MM.1S (cell line): ENCODE measurements at regions not wholly inside any gene's neighbourhood (a gene's known extent, or its start where the extent isn't known, plus 50 kb on each side); places are given as distances from the start of the nearest gene placed in this dataset.

ENCODE experiments used
- DNase-seq: peaks from one replicate; pipeline ENCODE4 v3.0.0-alpha.2; 2015
- H2AFZ ChIP-seq: fragments of 300-600 bp; sonication (generic); 2 replicates; pipeline ENCODE4 v1.6.0; 2016; ENCODE audit warnings: antibody characterized with exemption, low read length
- H3F3A ChIP-seq: fragments of 300-600 bp; sonication (generic); 2 replicates; pipeline ENCODE4 v1.6.1; 2016; ENCODE audit warnings: mild to moderate bottlenecking, antibody characterized with exemption, low read length, moderate library complexity, mixed read lengths; ENCODE audit not compliant: insufficient read depth
- H3K27ac ChIP-seq: fragments of 300-600 bp; sonication (generic); 2 replicates; pipeline ENCODE4 v1.5.1; 2016; ENCODE audit warnings: mild to moderate bottlenecking, low read length
- H3K27me3 ChIP-seq: fragments of 300-600 bp; sonication (generic); replicated peaks from 2 replicates; pipeline ENCODE4 v1.6.0; 2016; ENCODE audit warnings: low read length; ENCODE audit not compliant: insufficient read depth
- H3K36me3 ChIP-seq: fragments of 300-600 bp; sonication (generic); replicated peaks from 2 replicates; pipeline ENCODE4 v1.6.1; 2016; ENCODE audit warnings: mild to moderate bottlenecking, low read length, mixed read lengths; ENCODE audit not compliant: insufficient read depth
- H3K4me1 ChIP-seq: fragments of 300-600 bp; sonication (generic); 2 replicates; pipeline ENCODE4 v1.6.1; 2016; ENCODE audit warnings: low read length, mixed read lengths
- H3K4me2 ChIP-seq: fragments of 300-600 bp; sonication (generic); 2 replicates; pipeline ENCODE4 v1.6.0; 2016; ENCODE audit warnings: low read depth, low read length
- H3K4me3 ChIP-seq: fragments of 300-600 bp; sonication (generic); 2 replicates; pipeline ENCODE4 v1.5.1; 2016; ENCODE audit warnings: low read length, mixed read lengths
- H3K79me2 ChIP-seq: fragments of 300-600 bp; sonication (generic); 2 replicates; pipeline ENCODE4 v1.6.1; 2016; ENCODE audit warnings: mixed run types, low read length, mixed read lengths
- H3K9ac ChIP-seq: fragments of 300-600 bp; sonication (generic); 2 replicates; pipeline ENCODE4 v1.6.1; 2016; ENCODE audit warnings: low read length, mixed read lengths
- H3K9me2 ChIP-seq: fragments of 300-600 bp; sonication (generic); replicated peaks from 2 replicates; pipeline ENCODE4 v1.6.1; 2016; ENCODE audit warnings: mild to moderate bottlenecking, low read length, mixed read lengths; ENCODE audit not compliant: insufficient read depth
- H3K9me3 ChIP-seq: fragments of 300-600 bp; sonication (generic); replicated peaks from 2 replicates; pipeline ENCODE4 v1.6.1; 2016; ENCODE audit warnings: mild to moderate bottlenecking, low read length, mixed read lengths; ENCODE audit not compliant: insufficient read depth
- H4K20me1 ChIP-seq: fragments of 300-600 bp; sonication (generic); 2 replicates; pipeline ENCODE4 v1.6.1; 2016; ENCODE audit warnings: mild to moderate bottlenecking, low read length, moderate library complexity, mixed read lengths; ENCODE audit not compliant: insufficient read depth
- EZH2 ChIP-seq: fragments of 300-600 bp; sonication (generic); optimal IDR thresholded peaks from 2 replicates; pipeline ENCODE3; 2017; ENCODE audit warnings: low read depth, mild to moderate bottlenecking, antibody characterized with exemption, low read length, mixed read lengths
- EZH2phosphoT487 ChIP-seq: fragments of 300-600 bp; sonication (generic); IDR thresholded peaks from 2 replicates; pipeline ENCODE4 v1.6.1; 2018; ENCODE audit warnings: antibody characterized with exemption, low read length
- TF ChIP-seq, protein P1 (sequence below): fragments of 300-600 bp; sonication (generic); IDR thresholded peaks from 2 replicates; pipeline ENCODE4 v1.5.1; 2016; ENCODE audit warnings: antibody characterized with exemption, low read length, mixed read lengths

DNA sequence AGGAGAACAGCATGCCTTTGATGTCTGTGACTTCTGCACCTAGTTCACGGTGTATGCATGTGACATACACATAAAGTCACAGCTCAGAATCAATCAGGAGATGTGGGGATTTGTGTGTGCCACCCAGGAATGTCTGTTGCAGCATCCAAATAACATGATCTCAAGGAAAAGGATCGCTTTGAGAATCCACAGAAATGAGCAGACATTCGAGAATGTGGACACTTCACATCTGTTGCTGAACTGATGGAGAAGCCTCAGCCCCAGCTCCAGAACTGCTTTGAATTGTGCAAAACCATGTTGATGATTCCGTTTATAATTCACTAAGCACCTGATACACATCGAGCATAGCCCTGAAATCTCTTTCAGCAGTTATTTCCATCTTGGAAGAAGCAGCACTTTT, 208.6 kb downstream of the CMPK2 start:
- Histone ChIP-seq H3K4me3 (no peak overlapping the region), H3K36me3 (no peaks in the 10 kb centered on the region), H2AFZ (no peak overlapping the region), H3K4me1 (no peaks in the 10 kb centered on the region), H3K9me2 (no peaks in the 10 kb centered on the region), H3K27ac (no peak overlapping the region), H3K79me2 (no peaks in the 10 kb centered on the region), H3F3A (no peaks in the 10 kb centered on the region), H4K20me1 (no peaks in the 10 kb centered on the region), H3K9me3 (no peaks in the 10 kb centered on the region), H3K9ac (no peak overlapping the region), H3K4me2 (no peak overlapping the region), H3K27me3 (no peaks in the 10 kb centered on the region)
- TF ChIP-seq EZH2 (no peak), EZH2phosphoT487 (no peak)
- TF ChIP-seq, protein P1, sequence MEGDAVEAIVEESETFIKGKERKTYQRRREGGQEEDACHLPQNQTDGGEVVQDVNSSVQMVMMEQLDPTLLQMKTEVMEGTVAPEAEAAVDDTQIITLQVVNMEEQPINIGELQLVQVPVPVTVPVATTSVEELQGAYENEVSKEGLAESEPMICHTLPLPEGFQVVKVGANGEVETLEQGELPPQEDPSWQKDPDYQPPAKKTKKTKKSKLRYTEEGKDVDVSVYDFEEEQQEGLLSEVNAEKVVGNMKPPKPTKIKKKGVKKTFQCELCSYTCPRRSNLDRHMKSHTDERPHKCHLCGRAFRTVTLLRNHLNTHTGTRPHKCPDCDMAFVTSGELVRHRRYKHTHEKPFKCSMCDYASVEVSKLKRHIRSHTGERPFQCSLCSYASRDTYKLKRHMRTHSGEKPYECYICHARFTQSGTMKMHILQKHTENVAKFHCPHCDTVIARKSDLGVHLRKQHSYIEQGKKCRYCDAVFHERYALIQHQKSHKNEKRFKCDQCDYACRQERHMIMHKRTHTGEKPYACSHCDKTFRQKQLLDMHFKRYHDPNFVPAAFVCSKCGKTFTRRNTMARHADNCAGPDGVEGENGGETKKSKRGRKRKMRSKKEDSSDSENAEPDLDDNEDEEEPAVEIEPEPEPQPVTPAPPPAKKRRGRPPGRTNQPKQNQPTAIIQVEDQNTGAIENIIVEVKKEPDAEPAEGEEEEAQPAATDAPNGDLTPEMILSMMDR, result no peak
- DNase-seq, result no peak

DNA sequence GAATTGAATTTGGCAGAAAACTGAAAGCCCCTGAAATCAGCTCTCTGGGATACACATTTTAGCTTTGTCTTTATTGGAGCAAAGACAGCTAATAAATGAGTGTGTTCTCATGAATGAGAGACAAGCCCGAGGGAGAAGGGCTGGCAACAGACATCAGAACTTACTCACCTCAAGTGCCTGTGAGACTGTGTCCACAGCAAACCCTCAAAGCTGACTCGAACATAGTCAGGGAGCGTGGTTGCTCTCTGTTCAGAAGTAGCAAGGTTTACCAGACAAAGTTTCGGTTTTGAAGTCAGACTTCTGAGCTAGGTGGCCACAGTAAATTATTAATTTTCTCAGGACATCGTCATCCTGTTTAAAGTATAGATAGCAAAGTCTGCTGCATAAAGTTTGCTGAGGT, 207.9 kb downstream of the CMPK2 start:
- Histone ChIP-seq H3K27ac (no peak overlapping the region), H3K36me3 (no peaks in the 10 kb centered on the region), H3K9me3 (no peaks in the 10 kb centered on the region), H4K20me1 (no peaks in the 10 kb centered on the region), H3K79me2 (no peaks in the 10 kb centered on the region), H3K9me2 (no peaks in the 10 kb centered on the region), H3F3A (no peaks in the 10 kb centered on the region), H3K4me1 (no peaks in the 10 kb centered on the region), H3K27me3 (no peaks in the 10 kb centered on the region), H3K9ac (no peak overlapping the region), H2AFZ (no peak overlapping the region), H3K4me2 (no peak overlapping the region), H3K4me3 (no peak overlapping the region)
- peak; percentile 30 for DNase-seq
- TF ChIP-seq EZH2phosphoT487 (no peak), EZH2 (no peak)

DNA sequence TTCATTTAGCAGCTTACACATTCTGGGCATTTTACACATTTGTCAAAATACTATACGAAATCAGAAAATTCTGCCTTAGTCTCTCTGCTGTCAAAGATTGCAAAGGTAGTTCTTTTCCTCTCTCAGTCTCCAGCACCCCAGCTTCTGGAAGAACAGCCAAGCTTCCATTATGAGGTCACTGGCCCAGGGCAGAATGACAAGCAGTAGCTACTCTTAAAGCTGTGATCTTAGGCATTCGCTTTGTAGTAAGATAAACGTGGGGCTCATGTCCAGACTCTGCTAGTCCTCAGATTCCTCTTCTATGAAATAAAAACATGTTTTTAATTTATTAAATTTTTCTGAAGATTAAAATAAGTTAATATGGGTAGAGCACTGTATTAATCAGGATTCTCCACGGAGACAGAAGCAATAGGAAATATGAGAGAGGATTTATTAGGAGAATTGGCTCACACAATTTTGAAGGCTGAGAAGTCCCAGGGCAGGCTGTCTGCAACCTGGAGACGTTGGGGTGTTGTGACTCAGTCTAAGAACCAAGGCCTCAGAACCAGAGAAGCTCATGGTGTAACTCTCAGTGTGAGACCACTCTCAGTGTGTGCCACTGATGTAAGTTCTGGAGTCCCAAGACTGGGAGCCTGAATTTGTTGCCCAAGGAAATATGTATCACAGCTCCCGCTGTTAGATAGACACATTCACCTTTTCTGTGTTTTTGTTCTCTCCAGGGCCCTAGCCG, 201.2 kb downstream of the CMPK2 start:
- H3K9me3 ChIP-seq, result no peaks in the 10 kb centered on the region
- no peaks in the 10 kb centered on the region for H4K20me1 ChIP-seq
- TF ChIP-seq, protein P1, result no peak
- TF ChIP-seq EZH2, result no peak
- TF ChIP-seq EZH2phosphoT487, result no peak

More for the DNA sequence above, 201.2 kb downstream of the CMPK2 start:
- no peak overlapping the region for H2AFZ ChIP-seq
- no peak overlapping the region for H3K27ac ChIP-seq
- H3K4me3 ChIP-seq, result no peak overlapping the region
- no peak overlapping the region for H3K4me2 ChIP-seq
- no peaks in the 10 kb centered on the region for H3K79me2 ChIP-seq
- no peaks in the 10 kb centered on the region for H3K9me2 ChIP-seq
- no peaks in the 10 kb centered on the region for H3K36me3 ChIP-seq
- no peaks in the 10 kb centered on the region for H3K27me3 ChIP-seq
- DNase-seq, result no peak
- no peaks in the 10 kb centered on the region for H3K4me1 ChIP-seq
- no peak overlapping the region for H3K9ac ChIP-seq
- H3F3A ChIP-seq, result no peaks in the 10 kb centered on the region
